Smooth muscle cell (in vitro differentiated cells): ENCODE measurements at regions not wholly inside any gene's neighbourhood (a gene's known extent, or its start where the extent isn't known, plus 50 kb on each side); places are given as distances from the start of the nearest gene placed in this dataset.
A peak's percentile ranks its signal among the peaks of the same experiment; 100 is the strongest.

Source experiments
- DNase-seq: peaks from one replicate; lab custom pipeline; 2025; ENCODE audit not compliant: unreplicated experiment; lab: John Stamatoyannopoulos, UW
- H2AFZ ChIP-seq: fragments of 200-600 bp; sonication (generic); 2 replicates; pipeline ENCODE4 v1.6.0; 2016; ENCODE audit warnings: antibody characterized with exemption, low read depth, mild to moderate bottlenecking
- H3F3A ChIP-seq: fragments of 200-600 bp; sonication (generic); 2 replicates; pipeline ENCODE4 v1.6.0; 2017; ENCODE audit warnings: antibody characterized with exemption, low read depth
- H3K27ac ChIP-seq: fragments of 200-600 bp; sonication (generic); 2 replicates; pipeline ENCODE4 v1.5.1; 2016; ENCODE audit warnings: low read depth, mild to moderate bottlenecking
- H3K27me3 ChIP-seq: fragments of 200-600 bp; sonication (generic); 2 replicates; pipeline ENCODE4 v1.6.1; 2016; ENCODE audit warnings: low read depth, mild to moderate bottlenecking
- H3K36me3 ChIP-seq: fragments of 200-600 bp; sonication (generic); 2 replicates; pipeline ENCODE4 v1.5.1; 2016; ENCODE audit warnings: low read depth
- H3K4me1 ChIP-seq: fragments of 200-600 bp; sonication (generic); 2 replicates; pipeline ENCODE4 v1.5.1; 2016; ENCODE audit warnings: low read depth
- H3K4me2 ChIP-seq: fragments of 200-600 bp; sonication (generic); 2 replicates; pipeline ENCODE4 v1.6.0; 2016; ENCODE audit warnings: mild to moderate bottlenecking
- H3K4me3 ChIP-seq: fragments of 200-600 bp; sonication (generic); 2 replicates; pipeline ENCODE4 v1.5.1; 2016; ENCODE audit warnings: mild to moderate bottlenecking
- H3K79me2 ChIP-seq: fragments of 200-600 bp; sonication (generic); 2 replicates; pipeline ENCODE4 v1.6.0; 2016; ENCODE audit warnings: low read depth, mild to moderate bottlenecking
- H3K9ac ChIP-seq: fragments of 200-600 bp; sonication (generic); 2 replicates; pipeline ENCODE4 v1.6.0; 2016; ENCODE audit warnings: low read depth
- H3K9me3 ChIP-seq: fragments of 200-600 bp; sonication (generic); replicated peaks from 2 replicates; pipeline ENCODE4 v1.5.1; 2016; ENCODE audit warnings: low read depth
- H4K20me1 ChIP-seq: fragments of 200-600 bp; sonication (generic); 2 replicates; pipeline ENCODE4 v1.6.0; 2016; ENCODE audit warnings: low read depth
- WGBS: methylation state at CpG from one replicate; pipeline ENCODE4 v1.1.7; 2016; ENCODE audit warnings: low lambda C conversion rate; 5-methylcytosine and 5-hydroxymethylcytosine counted together
- TF ChIP-seq, protein P1 (sequence below): fragments of 200-600 bp; sonication (generic); IDR thresholded peaks from 2 replicates; pipeline ENCODE4 v1.5.1; 2017; ENCODE audit warnings: borderline replicate concordance, mild to moderate bottlenecking, antibody characterized with exemption; ENCODE audit not compliant: insufficient read depth, poor library complexity, severe bottlenecking

DNA sequence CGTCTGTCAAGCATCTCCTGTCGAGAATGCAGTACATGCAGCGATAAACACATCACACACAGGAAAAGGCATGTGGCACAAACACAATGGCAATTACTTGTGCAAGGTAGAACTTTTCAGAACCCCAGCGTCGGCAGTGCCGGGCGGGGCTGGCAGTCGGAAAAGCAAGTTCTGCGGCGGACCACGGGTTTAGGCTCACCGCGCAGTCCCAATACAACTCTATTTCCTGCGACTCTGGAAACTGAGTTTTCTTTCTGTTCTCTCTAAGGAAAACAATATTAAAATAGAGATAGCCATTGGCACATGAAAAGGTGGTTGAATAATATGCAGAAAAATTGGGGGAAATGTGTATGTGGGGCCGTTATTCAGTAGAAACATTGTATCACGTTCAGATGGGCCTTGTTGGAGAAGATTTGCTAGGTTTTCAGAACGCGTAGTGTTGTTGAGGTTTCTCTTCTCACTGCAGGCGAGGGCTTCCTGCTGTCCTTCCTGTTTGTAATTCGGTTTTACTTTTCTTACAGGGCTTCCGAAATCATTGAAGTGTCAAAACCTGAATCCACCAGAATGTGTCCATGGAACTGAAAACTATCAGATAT lies 369.5 kb downstream of the THBS2 start:
- no peaks in the 10 kb centered on the region for H3F3A ChIP-seq
- no peaks in the 10 kb centered on the region for H4K20me1 ChIP-seq
- no peaks in the 10 kb centered on the region for H3K36me3 ChIP-seq
- TF ChIP-seq, protein P1, sequence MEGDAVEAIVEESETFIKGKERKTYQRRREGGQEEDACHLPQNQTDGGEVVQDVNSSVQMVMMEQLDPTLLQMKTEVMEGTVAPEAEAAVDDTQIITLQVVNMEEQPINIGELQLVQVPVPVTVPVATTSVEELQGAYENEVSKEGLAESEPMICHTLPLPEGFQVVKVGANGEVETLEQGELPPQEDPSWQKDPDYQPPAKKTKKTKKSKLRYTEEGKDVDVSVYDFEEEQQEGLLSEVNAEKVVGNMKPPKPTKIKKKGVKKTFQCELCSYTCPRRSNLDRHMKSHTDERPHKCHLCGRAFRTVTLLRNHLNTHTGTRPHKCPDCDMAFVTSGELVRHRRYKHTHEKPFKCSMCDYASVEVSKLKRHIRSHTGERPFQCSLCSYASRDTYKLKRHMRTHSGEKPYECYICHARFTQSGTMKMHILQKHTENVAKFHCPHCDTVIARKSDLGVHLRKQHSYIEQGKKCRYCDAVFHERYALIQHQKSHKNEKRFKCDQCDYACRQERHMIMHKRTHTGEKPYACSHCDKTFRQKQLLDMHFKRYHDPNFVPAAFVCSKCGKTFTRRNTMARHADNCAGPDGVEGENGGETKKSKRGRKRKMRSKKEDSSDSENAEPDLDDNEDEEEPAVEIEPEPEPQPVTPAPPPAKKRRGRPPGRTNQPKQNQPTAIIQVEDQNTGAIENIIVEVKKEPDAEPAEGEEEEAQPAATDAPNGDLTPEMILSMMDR: no peak
- H3K9ac ChIP-seq: no peak overlapping the region
- peaks cover 5% of the 10 kb centered on the region for H3K27me3 ChIP-seq
- H3K79me2 ChIP-seq: no peaks in the 10 kb centered on the region
- no peaks in the 10 kb centered on the region for H3K4me1 ChIP-seq
- no peak for DNase-seq
- whole genome bisulfite sequencing: 83% methylated on average over 21 of the region's 21 CpGs
- peak overlapping the region; percentile 56 for H2AFZ ChIP-seq
- H3K4me3 ChIP-seq: peak overlapping the region; percentile 30
- no peaks in the 10 kb centered on the region for H3K9me3 ChIP-seq
- H3K4me2 ChIP-seq: peak overlapping the region; percentile 76
- H3K27ac ChIP-seq: no peak overlapping the region

DNA sequence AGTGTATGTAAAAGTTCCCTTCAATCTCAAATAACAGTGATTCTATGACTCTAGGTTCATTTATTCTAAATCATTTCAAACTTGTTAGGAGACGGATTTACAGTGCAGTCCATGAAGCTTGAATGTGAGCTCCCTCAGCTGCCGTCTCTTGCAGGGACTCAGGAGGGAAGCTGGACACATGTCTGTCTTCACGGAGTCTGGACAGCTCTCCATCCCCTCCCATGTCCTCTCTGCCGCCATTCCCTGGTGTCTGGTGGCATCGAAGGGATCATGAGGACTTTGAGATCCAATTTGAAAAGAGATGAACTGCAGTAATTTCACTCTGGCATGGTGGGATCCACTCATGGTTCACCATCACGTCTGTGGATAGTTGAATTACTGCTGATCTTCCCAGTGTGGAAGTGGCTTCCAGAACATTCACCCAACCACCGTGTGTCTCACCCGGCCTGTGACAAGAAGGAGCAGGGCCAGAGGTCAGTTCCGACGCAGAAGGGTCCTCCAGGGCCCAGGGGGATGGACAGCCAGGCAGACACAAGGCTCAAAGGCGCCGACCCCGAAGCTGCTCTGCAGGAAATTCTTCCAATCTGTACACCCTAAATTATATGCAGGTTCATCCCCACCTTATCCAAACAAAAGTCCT lies 370.1 kb downstream of the THBS2 start:
- no peak overlapping the region for H2AFZ ChIP-seq
- DNase-seq: no peak
- H3K27ac ChIP-seq: no peak overlapping the region
- no peak overlapping the region for H3K4me3 ChIP-seq
- no peaks in the 10 kb centered on the region for H4K20me1 ChIP-seq
- no peaks in the 10 kb centered on the region for H3K9me3 ChIP-seq
- H3F3A ChIP-seq: no peaks in the 10 kb centered on the region
- H3K4me2 ChIP-seq: no peak overlapping the region
- H3K36me3 ChIP-seq: no peaks in the 10 kb centered on the region
- H3K27me3 ChIP-seq: peaks cover 5% of the 10 kb centered on the region
- H3K9ac ChIP-seq: no peak overlapping the region
- no peaks in the 10 kb centered on the region for H3K4me1 ChIP-seq
- TF ChIP-seq, protein P1: no peak
- H3K79me2 ChIP-seq: no peaks in the 10 kb centered on the region
- WGBS: 98% methylated on average over 13 of the region's 13 CpGs

DNA sequence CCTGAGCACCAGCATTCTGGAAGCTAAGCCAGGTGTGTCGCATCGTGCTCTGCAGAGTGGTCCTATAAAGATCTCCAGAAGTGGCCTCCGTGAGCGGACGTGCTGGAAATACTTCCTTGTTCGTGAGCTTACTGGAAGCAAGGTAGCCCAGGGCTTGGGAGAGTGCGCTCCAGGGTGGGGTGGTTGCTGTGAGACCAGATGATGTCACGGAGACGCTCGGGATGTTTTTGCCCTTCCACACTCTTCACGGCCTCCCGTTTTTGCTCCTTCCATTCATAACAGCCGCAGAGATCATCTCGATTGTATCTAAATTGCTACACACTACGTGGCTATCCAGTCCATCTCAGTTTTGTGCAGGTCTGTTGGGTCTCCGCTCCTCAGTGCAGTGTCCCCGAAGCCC lies 373.4 kb downstream of the THBS2 start:
- Histone ChIP-seq H3K4me3 (no peak overlapping the region), H2AFZ (no peak overlapping the region), H3K27ac (no peak overlapping the region), H3K9ac (no peak overlapping the region), H3F3A (no peaks in the 10 kb centered on the region), H3K9me3 (no peaks in the 10 kb centered on the region), H3K4me1 (no peaks in the 10 kb centered on the region), H3K79me2 (no peaks in the 10 kb centered on the region), H3K36me3 (no peaks in the 10 kb centered on the region), H3K27me3 (peaks cover 5% of the 10 kb centered on the region), H4K20me1 (no peaks in the 10 kb centered on the region), H3K4me2 (no peak overlapping the region)
- no peak for DNase-seq
- TF ChIP-seq, protein P1: no peak
- 87% methylated on average over 17 of the region's 17 CpGs for WGBS

DNA sequence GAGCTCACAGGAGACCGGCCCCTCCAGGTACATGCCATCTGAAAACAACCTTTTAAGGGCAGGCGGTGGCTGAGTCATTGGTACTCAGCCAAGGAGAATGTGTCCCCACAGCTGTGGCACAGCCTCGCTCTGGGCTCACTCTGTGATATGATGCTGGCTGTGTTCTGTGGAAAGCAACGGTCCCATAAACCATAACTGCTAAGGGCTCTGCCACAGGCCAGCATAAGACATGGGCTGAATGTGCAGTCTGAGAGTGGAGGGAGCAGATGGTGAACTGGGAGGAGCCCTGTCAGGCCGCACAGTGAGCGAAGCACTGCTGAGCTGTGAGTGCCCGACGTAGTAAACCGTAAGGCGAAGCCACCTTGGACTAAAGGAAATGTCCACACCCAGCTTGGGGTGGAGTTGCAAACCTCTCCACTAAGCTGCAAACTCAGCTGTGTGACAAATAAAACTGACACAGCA lies 375.8 kb downstream of the THBS2 start:
- no peaks in the 10 kb centered on the region for H3K36me3 ChIP-seq
- WGBS: 80% methylated on average over 10 of the region's 10 CpGs
- no peaks in the 10 kb centered on the region for H3K79me2 ChIP-seq
- H3K4me3 ChIP-seq: no peak overlapping the region
- TF ChIP-seq, protein P1: no peak
- H3K27ac ChIP-seq: no peak overlapping the region
- no peak overlapping the region for H3K4me2 ChIP-seq
- peaks cover 1% of the 10 kb centered on the region for H3K27me3 ChIP-seq
- H3K4me1 ChIP-seq: no peaks in the 10 kb centered on the region
- H3K9me3 ChIP-seq: no peaks in the 10 kb centered on the region
- no peaks in the 10 kb centered on the region for H3F3A ChIP-seq
- no peaks in the 10 kb centered on the region for H4K20me1 ChIP-seq
- no peak overlapping the region for H3K9ac ChIP-seq
- DNase-seq: no peak
- H2AFZ ChIP-seq: no peak overlapping the region
